Neural cell (in vitro differentiated cells): ENCODE measurements at regions not wholly inside any gene's neighbourhood (a gene's known extent, or its start where the extent isn't known, plus 50 kb on each side); places are given as distances from the start of the nearest gene placed in this dataset.

Source experiments
- EP300 ChIP-seq: fragments of 450-650 bp; conservative IDR thresholded peaks from 2 replicates; pipeline ENCODE4 v1.6.1; 2014; ENCODE audit warnings: antibody characterized with exemption, mild to moderate bottlenecking, moderate library complexity; ENCODE audit not compliant: poor library complexity, severe bottlenecking
- POLR2AphosphoS5 ChIP-seq: IDR thresholded peaks from 2 replicates; pipeline ENCODE4 v1.6.1; 2012
- TAF1 ChIP-seq: IDR thresholded peaks from 2 replicates; pipeline ENCODE4 v1.6.1; 2012; ENCODE audit warnings: low read depth
- TF ChIP-seq, protein P1 (sequence below): fragments of 450-650 bp; IDR thresholded peaks from 2 replicates; pipeline ENCODE4 v1.5.1; 2014; ENCODE audit warnings: antibody characterized with exemption, mild to moderate bottlenecking, moderate library complexity; ENCODE audit not compliant: poor library complexity, severe bottlenecking

DNA sequence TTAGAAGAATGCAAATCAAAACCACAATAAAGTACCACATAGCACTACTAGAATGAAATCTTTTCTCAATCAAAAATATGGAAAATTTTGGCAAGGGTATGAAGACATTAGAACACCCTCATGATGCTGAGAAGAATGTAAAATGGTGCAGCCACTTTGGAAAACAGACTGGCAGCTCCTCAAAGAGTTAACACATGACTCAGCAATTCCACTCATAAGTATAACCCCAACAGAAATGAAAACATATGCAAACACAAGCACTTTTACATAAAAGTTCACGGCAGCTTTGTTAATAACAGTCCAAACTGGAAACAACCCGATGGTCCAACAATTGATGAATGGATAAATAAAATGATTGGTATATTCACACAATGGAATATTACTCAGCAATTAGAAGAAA lies 124.5 kb downstream of the SHCBP1 start:
- TF ChIP-seq TAF1 (no peak), POLR2AphosphoS5 (no peak), EP300 (no peak)
- TF ChIP-seq, protein P1, sequence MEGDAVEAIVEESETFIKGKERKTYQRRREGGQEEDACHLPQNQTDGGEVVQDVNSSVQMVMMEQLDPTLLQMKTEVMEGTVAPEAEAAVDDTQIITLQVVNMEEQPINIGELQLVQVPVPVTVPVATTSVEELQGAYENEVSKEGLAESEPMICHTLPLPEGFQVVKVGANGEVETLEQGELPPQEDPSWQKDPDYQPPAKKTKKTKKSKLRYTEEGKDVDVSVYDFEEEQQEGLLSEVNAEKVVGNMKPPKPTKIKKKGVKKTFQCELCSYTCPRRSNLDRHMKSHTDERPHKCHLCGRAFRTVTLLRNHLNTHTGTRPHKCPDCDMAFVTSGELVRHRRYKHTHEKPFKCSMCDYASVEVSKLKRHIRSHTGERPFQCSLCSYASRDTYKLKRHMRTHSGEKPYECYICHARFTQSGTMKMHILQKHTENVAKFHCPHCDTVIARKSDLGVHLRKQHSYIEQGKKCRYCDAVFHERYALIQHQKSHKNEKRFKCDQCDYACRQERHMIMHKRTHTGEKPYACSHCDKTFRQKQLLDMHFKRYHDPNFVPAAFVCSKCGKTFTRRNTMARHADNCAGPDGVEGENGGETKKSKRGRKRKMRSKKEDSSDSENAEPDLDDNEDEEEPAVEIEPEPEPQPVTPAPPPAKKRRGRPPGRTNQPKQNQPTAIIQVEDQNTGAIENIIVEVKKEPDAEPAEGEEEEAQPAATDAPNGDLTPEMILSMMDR: no peak
